Right lobe of liver (tissue), 6 donors: ENCODE measurements at regions not wholly inside any gene's neighbourhood (a gene's known extent, or its start where the extent isn't known, plus 50 kb on each side); places are given as distances from the start of the nearest gene placed in this dataset.

Source experiments
- ATAC-seq, 4 donors: fragments of 200-7000 bp; cut with Tn5 transposase; one replicate each; pipeline ENCODE4 v1.9.1; 2020; ENCODE audit warnings: mild to moderate bottlenecking in 4 of 4, moderate library complexity in 4 of 4
- DNase-seq, 3 donors: peaks; one replicate each; pipeline ENCODE4 v3.0.0-alpha.2; 2020
- H3K27ac ChIP-seq, 3 donors: fragments of 200-600 bp; one replicate each; pipeline ENCODE4 v1.8.0; 2022
- H3K27me3 ChIP-seq, 2 donors: fragments of 200-600 bp; one replicate each; pipeline ENCODE4 v1.8.0; 2022
- H3K36me3 ChIP-seq, 4 donors: fragments of 200-600 bp; sonication (generic) in 1 of 4; one replicate each; pipeline versions ENCODE4 v1.5.1 to v1.8.0; 2017 to 2022; ENCODE audit warnings: control low read depth in 1 of 4
- H3K4me1 ChIP-seq, 4 donors: fragments of 200-600 bp; sonication (generic) in 1 of 4; one replicate each; pipeline versions ENCODE4 v1.5.1 to v1.8.0; 2017 to 2022; ENCODE audit warnings: control low read depth in 1 of 4
- H3K4me3 ChIP-seq, 3 donors: fragments of 200-600 bp; one replicate each; pipeline ENCODE4 v1.8.0; 2022
- H3K9me3 ChIP-seq, 4 donors: fragments of 200-600 bp; sonication (generic) in 1 of 4; one replicate each; pipeline versions ENCODE4 v1.5.1 to v1.8.0; 2017 to 2022; ENCODE audit warnings: control low read depth in 1 of 4
- CTCF ChIP-seq, 4 donors: fragments of 200-600 bp in 3 of 4; fragments of 450-650 bp in 1 of 4; IDR thresholded peaks; one replicate each; pipeline versions ENCODE4 v1.5.1 to v1.8.0; 2016 to 2022; ENCODE audit warnings: antibody characterized with exemption in 4 of 4, mild to moderate bottlenecking in 2 of 4
- POLR2A ChIP-seq: fragments of 450-650 bp; IDR thresholded peaks from one replicate; pipeline ENCODE4 v1.6.1; 2017; ENCODE audit warnings: antibody characterized with exemption, mild to moderate bottlenecking
- WGBS: methylation state at CpG from one replicate; pipeline ENCODE4 v1.1.6; 2018; ENCODE audit warnings: low coverage, low lambda C conversion rate; ENCODE audit not compliant: insufficient coverage; ENCODE audit errors: missing lambda C conversion rate; 5-methylcytosine and 5-hydroxymethylcytosine counted together
- intact Hi-C, 2 donors: fragments of 100-400 bp; cut with DNase I; formaldehyde crosslinking; loops; one replicate each; pipeline versions ENCODE4 v1.11.2 to v1.14.1; 2022
- donor health status: DM: no; HTN: yes; CAD: no.
- donor health status: DM: no; HTN: no; CAD: no.
- donor health status: DM: no; HTN: no; CAD: no.
- donor health status: DM: no; HTN: yes; CAD: no.
- donor health status: DM: no; HTN: yes; CAD: no.

- Histone ChIP-seq H3K36me3 (no peaks in the 10 kb centered on the region), H3K27ac (no peak overlapping the region), H3K27me3 (no peaks in the 10 kb centered on the region), H3K4me1 (no peaks in the 10 kb centered on the region), H3K9me3 (no peaks in the 10 kb centered on the region), H3K4me3 (no peak overlapping the region)
- no peak for ATAC-seq
- TF ChIP-seq CTCF (IDR thresholded peaks at IDR 0.05) (no peak), POLR2A (no peak)
- no peak for DNase-seq
- intact Hi-C loops = no loop called here
Measured at GRCh38 chr9:13411791-13412190, 132.3 kb upstream of the MPDZ start.

GRCh38 chr9:13410566-13411031, 131.1 kb upstream of the MPDZ start:
- H3K27ac ChIP-seq = no peak overlapping the region
- H3K4me1 ChIP-seq = no peaks in the 10 kb centered on the region
- H3K9me3 ChIP-seq = peaks cover 0 to 3% (median 0%) of the 10 kb centered on the region in 4 donors
- ATAC-seq (no peak), DNase-seq (no peak)
- no peak for TF ChIP-seq POLR2A
- no peak for TF ChIP-seq CTCF (IDR thresholded peaks at IDR 0.05)
- intact Hi-C loops = no loop called here
- 62% methylated on average over 2 of the region's 2 CpGs for WGBS
- H3K36me3 ChIP-seq = no peaks in the 10 kb centered on the region
- no peaks in the 10 kb centered on the region for H3K27me3 ChIP-seq
- no peak overlapping the region for H3K4me3 ChIP-seq

GRCh38 chr9:13397661-13398060, 118.2 kb upstream of the MPDZ start:
- intact Hi-C loops = no loop called here
- TF ChIP-seq CTCF (IDR thresholded peaks at IDR 0.05) = no peak
- Histone ChIP-seq H3K4me3 (no peak overlapping the region), H3K27ac (no peak overlapping the region), H3K9me3 (no peaks in the 10 kb centered on the region), H3K27me3 (no peaks in the 10 kb centered on the region), H3K4me1 (peaks cover 0 to 6% (median 0%) of the 10 kb centered on the region in 4 donors), H3K36me3 (no peaks in the 10 kb centered on the region)
- DNase-seq (no peak), ATAC-seq (no peak)

- peak in 2 of 4 donors; percentile 48 to 57 for ATAC-seq
Measured at GRCh38 chr9:13397220-13397619, 117.7 kb upstream of the MPDZ start.

More at GRCh38 chr9:13397220-13397619, 117.7 kb upstream of the MPDZ start:
- intact Hi-C loops = no loop called here
- Histone ChIP-seq H3K9me3 (no peaks in the 10 kb centered on the region), H3K36me3 (no peaks in the 10 kb centered on the region), H3K4me1 (peaks cover 0 to 6% (median 0%) of the 10 kb centered on the region in 4 donors), H3K4me3 (no peak overlapping the region), H3K27ac (no peak overlapping the region), H3K27me3 (no peaks in the 10 kb centered on the region)
- TF ChIP-seq CTCF (IDR thresholded peaks at IDR 0.05) (no peak), POLR2A (no peak)
- 28% methylated on average over 4 of the region's 4 CpGs for WGBS
- no peak for DNase-seq
